Smooth muscle cell (in vitro differentiated cells): ENCODE measurements at regions not wholly inside any gene's neighbourhood (a gene's known extent, or its start where the extent isn't known, plus 50 kb on each side); places are given as distances from the start of the nearest gene placed in this dataset.

ENCODE experiments used
- DNase-seq: peaks from one replicate; lab custom pipeline; 2025; ENCODE audit not compliant: unreplicated experiment; lab: John Stamatoyannopoulos, UW
- H2AFZ ChIP-seq: fragments of 200-600 bp; sonication (generic); 2 replicates; pipeline ENCODE4 v1.6.0; 2016; ENCODE audit warnings: antibody characterized with exemption, low read depth, mild to moderate bottlenecking
- H3F3A ChIP-seq: fragments of 200-600 bp; sonication (generic); 2 replicates; pipeline ENCODE4 v1.6.0; 2017; ENCODE audit warnings: antibody characterized with exemption, low read depth
- H3K27ac ChIP-seq: fragments of 200-600 bp; sonication (generic); 2 replicates; pipeline ENCODE4 v1.5.1; 2016; ENCODE audit warnings: low read depth, mild to moderate bottlenecking
- H3K27me3 ChIP-seq: fragments of 200-600 bp; sonication (generic); 2 replicates; pipeline ENCODE4 v1.6.1; 2016; ENCODE audit warnings: low read depth, mild to moderate bottlenecking
- H3K36me3 ChIP-seq: fragments of 200-600 bp; sonication (generic); 2 replicates; pipeline ENCODE4 v1.5.1; 2016; ENCODE audit warnings: low read depth
- H3K4me1 ChIP-seq: fragments of 200-600 bp; sonication (generic); 2 replicates; pipeline ENCODE4 v1.5.1; 2016; ENCODE audit warnings: low read depth
- H3K4me2 ChIP-seq: fragments of 200-600 bp; sonication (generic); 2 replicates; pipeline ENCODE4 v1.6.0; 2016; ENCODE audit warnings: mild to moderate bottlenecking
- H3K4me3 ChIP-seq: fragments of 200-600 bp; sonication (generic); 2 replicates; pipeline ENCODE4 v1.5.1; 2016; ENCODE audit warnings: mild to moderate bottlenecking
- H3K79me2 ChIP-seq: fragments of 200-600 bp; sonication (generic); 2 replicates; pipeline ENCODE4 v1.6.0; 2016; ENCODE audit warnings: low read depth, mild to moderate bottlenecking
- H3K9ac ChIP-seq: fragments of 200-600 bp; sonication (generic); 2 replicates; pipeline ENCODE4 v1.6.0; 2016; ENCODE audit warnings: low read depth
- H3K9me3 ChIP-seq: fragments of 200-600 bp; sonication (generic); replicated peaks from 2 replicates; pipeline ENCODE4 v1.5.1; 2016; ENCODE audit warnings: low read depth
- H4K20me1 ChIP-seq: fragments of 200-600 bp; sonication (generic); 2 replicates; pipeline ENCODE4 v1.6.0; 2016; ENCODE audit warnings: low read depth
- WGBS: methylation state at CpG from one replicate; pipeline ENCODE4 v1.1.7; 2016; ENCODE audit warnings: low lambda C conversion rate; 5-methylcytosine and 5-hydroxymethylcytosine counted together
- TF ChIP-seq, protein P1 (sequence below): fragments of 200-600 bp; sonication (generic); IDR thresholded peaks from 2 replicates; pipeline ENCODE4 v1.5.1; 2017; ENCODE audit warnings: borderline replicate concordance, mild to moderate bottlenecking, antibody characterized with exemption; ENCODE audit not compliant: insufficient read depth, poor library complexity, severe bottlenecking

GRCh38 chr15:101550124-101550523, 60.6 kb upstream of the PCSK6 start:
- no peak overlapping the region for H3K9ac ChIP-seq
- no peaks in the 10 kb centered on the region for H3K79me2 ChIP-seq
- H3K4me1 ChIP-seq, result no peaks in the 10 kb centered on the region
- TF ChIP-seq, protein P1, sequence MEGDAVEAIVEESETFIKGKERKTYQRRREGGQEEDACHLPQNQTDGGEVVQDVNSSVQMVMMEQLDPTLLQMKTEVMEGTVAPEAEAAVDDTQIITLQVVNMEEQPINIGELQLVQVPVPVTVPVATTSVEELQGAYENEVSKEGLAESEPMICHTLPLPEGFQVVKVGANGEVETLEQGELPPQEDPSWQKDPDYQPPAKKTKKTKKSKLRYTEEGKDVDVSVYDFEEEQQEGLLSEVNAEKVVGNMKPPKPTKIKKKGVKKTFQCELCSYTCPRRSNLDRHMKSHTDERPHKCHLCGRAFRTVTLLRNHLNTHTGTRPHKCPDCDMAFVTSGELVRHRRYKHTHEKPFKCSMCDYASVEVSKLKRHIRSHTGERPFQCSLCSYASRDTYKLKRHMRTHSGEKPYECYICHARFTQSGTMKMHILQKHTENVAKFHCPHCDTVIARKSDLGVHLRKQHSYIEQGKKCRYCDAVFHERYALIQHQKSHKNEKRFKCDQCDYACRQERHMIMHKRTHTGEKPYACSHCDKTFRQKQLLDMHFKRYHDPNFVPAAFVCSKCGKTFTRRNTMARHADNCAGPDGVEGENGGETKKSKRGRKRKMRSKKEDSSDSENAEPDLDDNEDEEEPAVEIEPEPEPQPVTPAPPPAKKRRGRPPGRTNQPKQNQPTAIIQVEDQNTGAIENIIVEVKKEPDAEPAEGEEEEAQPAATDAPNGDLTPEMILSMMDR, result no peak
- no peaks in the 10 kb centered on the region for H3K9me3 ChIP-seq
- H3K27ac ChIP-seq, result no peak overlapping the region
- no peak overlapping the region for H2AFZ ChIP-seq
- no peak for DNase-seq
- H3K4me2 ChIP-seq, result no peak overlapping the region
- H3K27me3 ChIP-seq, result peaks cover 38% of the 10 kb centered on the region
- no peaks in the 10 kb centered on the region for H3K36me3 ChIP-seq
- no peaks in the 10 kb centered on the region for H3F3A ChIP-seq
- no peak overlapping the region for H3K4me3 ChIP-seq
- H4K20me1 ChIP-seq, result no peaks in the 10 kb centered on the region
- 89% methylated on average over 4 of the region's 4 CpGs for WGBS

DNA sequence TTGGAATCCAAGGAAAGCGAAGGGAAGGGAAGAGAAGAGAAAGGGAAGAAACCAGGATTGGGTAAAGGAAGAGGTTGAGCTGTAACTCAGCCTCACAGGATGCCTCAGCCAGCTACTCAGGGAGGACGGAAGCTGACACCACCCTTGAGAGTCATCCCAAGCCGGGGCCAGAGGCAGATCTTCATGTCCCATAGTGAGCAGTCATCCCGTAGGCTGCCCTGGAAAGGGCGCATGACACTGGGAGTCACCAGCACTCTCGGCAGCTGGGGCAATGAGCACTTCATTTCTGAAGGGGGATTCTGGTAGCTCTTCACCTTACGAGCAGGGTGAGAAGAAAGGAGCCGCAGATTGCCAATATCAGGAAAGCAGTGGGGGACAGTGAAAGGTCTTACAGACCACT, 60.1 kb upstream of the PCSK6 start:
- H3K4me2 ChIP-seq, result no peak overlapping the region
- H3K27me3 ChIP-seq, result peaks cover 42% of the 10 kb centered on the region
- H4K20me1 ChIP-seq, result no peaks in the 10 kb centered on the region
- DNase-seq, result no peak
- no peak overlapping the region for H2AFZ ChIP-seq
- H3K4me3 ChIP-seq, result no peak overlapping the region
- H3K9me3 ChIP-seq, result no peaks in the 10 kb centered on the region
- H3K27ac ChIP-seq, result no peak overlapping the region
- H3K9ac ChIP-seq, result no peak overlapping the region
- no peaks in the 10 kb centered on the region for H3F3A ChIP-seq
- H3K4me1 ChIP-seq, result no peaks in the 10 kb centered on the region
- no peaks in the 10 kb centered on the region for H3K36me3 ChIP-seq
- no peaks in the 10 kb centered on the region for H3K79me2 ChIP-seq
- 74% methylated on average over 8 of the region's 8 CpGs for WGBS
- TF ChIP-seq, protein P1, result no peak

GRCh38 chr15:101547737-101548136, 58.2 kb upstream of the PCSK6 start:
- Histone ChIP-seq H3K4me1 (no peaks in the 10 kb centered on the region), H4K20me1 (no peaks in the 10 kb centered on the region), H3K9ac (no peak overlapping the region), H3K27ac (no peak overlapping the region), H3K9me3 (no peaks in the 10 kb centered on the region), H3K79me2 (no peaks in the 10 kb centered on the region), H3K4me3 (no peak overlapping the region), H3F3A (no peaks in the 10 kb centered on the region), H3K4me2 (no peak overlapping the region), H3K27me3 (peaks cover 43% of the 10 kb centered on the region), H3K36me3 (no peaks in the 10 kb centered on the region), H2AFZ (no peak overlapping the region)
- WGBS, result 90% methylated on average over 2 of the region's 2 CpGs
- DNase-seq, result no peak
- TF ChIP-seq, protein P1, result no peak
